ENCODE measurements at regions not wholly inside any gene's neighbourhood (a gene's known extent, or its start where the extent isn't known, plus 50 kb on each side); places are given as distances from the start of the nearest gene placed in this dataset.

GRCh38 chr1:37323486-37324377, 150.6 kb upstream of the ZC3H12A start:
- Histone ChIP-seq H3K56ac (ENCODE audit: insufficient read length, low read depth, low read length) (no peak overlapping the region), H3K4ac (ENCODE audit: low read depth, low read length) (no peak overlapping the region), H4K91ac (ENCODE audit: insufficient read length, low read depth, low read length) (no peak overlapping the region), H3K4me1 (ENCODE audit: insufficient read depth, low read length) (no peaks in the 10 kb centered on the region; the same call in 1 of the 2 replicates), H3K4me2 (ENCODE audit: insufficient read depth, insufficient read length, low read length) (no peak overlapping the region), H3K9me3 (ENCODE audit: control insufficient read depth, low read depth, low read length) (no peaks in the 10 kb centered on the region), H3K9ac (ENCODE audit: extremely low read depth, insufficient read length, low read length) (no peak overlapping the region), H4K5ac (ENCODE audit: insufficient read length, low read depth, low read length) (no peak overlapping the region), H3T11ph (ENCODE audit: low read length) (no peak overlapping the region), H2BK15ac (ENCODE audit: low read depth, low read length) (no peak overlapping the region), H3K14ac (ENCODE audit: insufficient read depth, low read length) (no peak overlapping the region), H2AK5ac (ENCODE audit: insufficient read length, low read length) (no peak overlapping the region), H2AFZ (ENCODE audit: low read length) (no peak overlapping the region), H3K23ac (ENCODE audit: insufficient read length, low read depth, low read length) (no peak overlapping the region), H4K20me1 (ENCODE audit: control insufficient read depth, insufficient read depth, insufficient read length) (no peaks in the 10 kb centered on the region), H4K8ac (replicated peaks; ENCODE audit: insufficient read length, low read depth, low read length) (no peak overlapping the region), H2BK12ac (ENCODE audit: insufficient read length, low read depth, low read length) (no peak overlapping the region), H3K79me1 (ENCODE audit: insufficient read depth, low read depth, low read length, poor library complexity, severe bottlenecking) (no peaks in the 10 kb centered on the region), H3K18ac (ENCODE audit: insufficient read length, low read depth, low read length) (no peak overlapping the region), H2BK20ac (ENCODE audit: low read depth, low read length, poor library complexity, severe bottlenecking) (no peak overlapping the region), H3K23me2 (ENCODE audit: insufficient read length, low read depth, low read length, poor library complexity, severe bottlenecking) (no peaks in the 10 kb centered on the region), H2BK5ac (ENCODE audit: insufficient read length, low read length) (no peak overlapping the region), H3K27ac (ENCODE audit: insufficient read length, low read depth, low read length) (no peak overlapping the region), H3K79me2 (ENCODE audit: insufficient read depth, low read length) (no peaks in the 10 kb centered on the region), H3K27me3 (ENCODE audit: insufficient read depth, low read length) (no peaks in the 10 kb centered on the region), H2BK120ac (ENCODE audit: low read depth, low read length, poor library complexity, severe bottlenecking) (no peak overlapping the region)
- WGBS (ENCODE audit: extremely low coverage, insufficient read length, low lambda C conversion rate): no CpG with 5 or more reads among the region's 19 CpGs
- H3K27me3 Mint-ChIP-seq (ENCODE audit: low read depth): peaks cover 5% of the 10 kb centered on the region; the same call in 1 of the 2 replicates
- H3K9me3 Mint-ChIP-seq: no peaks in the 10 kb centered on the region; a peak in 1 of 5 replicates
- H3K4me1 Mint-ChIP-seq: peaks cover 15 to 32% of the 10 kb centered on the region in 2 experiments
- H3K27ac Mint-ChIP-seq: no peak overlapping the region; a peak in 2 of 7 replicates
- TF ChIP-seq CTCF (conservative IDR thresholded peaks at IDR 0.05): peak; percentile 97
- H3K36me3 Mint-ChIP-seq (ENCODE audit: insufficient read depth in 1 of 3, low read depth in 3 of 3): no peaks in the 10 kb centered on the region
- no peak overlapping the region for H3K4me3 Mint-ChIP-seq
- peak; percentile 81 for DNase-seq

All from H9 (cell line).